ENCODE measurements at regions not wholly inside any gene's neighbourhood (a gene's known extent, or its start where the extent isn't known, plus 50 kb on each side); places are given as distances from the start of the nearest gene placed in this dataset.
"Not testable (repeated sequence)": the region's sequence is repeated elsewhere in the genome, so short reads cannot be mapped to it uniquely, and the experiment has no call there.

GRCh38 chr2:82994151-82994550 is 1464.9 kb downstream of the SUCLG1 start (continued):
- TF ChIP-seq INSM2 (tag by site-specific recombination; IDR thresholded peaks at IDR 0.05) = no peak
- no peak for TF ChIP-seq ZFP3 (tag by site-specific recombination; IDR thresholded peaks at IDR 0.05; ENCODE audit: low read depth)
- TF ChIP-seq KLF17 (tag by site-specific recombination; IDR thresholded peaks at IDR 0.05) = no peak
- no peak for TF ChIP-seq ZNF610 (tag by site-specific recombination; IDR thresholded peaks at IDR 0.05; ENCODE audit: borderline replicate concordance)
- TF ChIP-seq ZNF169 (tag by site-specific recombination; IDR thresholded peaks at IDR 0.05) = no peak
- no peak for TF ChIP-seq ZNF148 (tag by site-specific recombination; IDR thresholded peaks at IDR 0.05; ENCODE audit: borderline replicate concordance)
- TF ChIP-seq ZBTB21 (tag by site-specific recombination; IDR thresholded peaks at IDR 0.05) = no peak

- CTCF ChIA-PET = no interaction called here
Observed at GRCh38 chr2:82993609-82994008, 1465.5 kb downstream of the SUCLG1 start.

GRCh38 chr2:82992968-82993367 is 1466.1 kb downstream of the SUCLG1 start:
- Histone ChIP-seq H3K36me3 (ENCODE audit: control insufficient read depth in 2 of 2, insufficient read depth in 1 of 2, low read length in 2 of 2) (no peaks in the 10 kb centered on the region), H3K9me3 (ENCODE audit: control insufficient read depth, insufficient read depth, low read depth, low read length) (no peaks in the 10 kb centered on the region), H3K4me3 (ENCODE audit: low read depth, low read length) (no peak overlapping the region), H3K27ac (ENCODE audit: extremely low read depth, low read depth, low read length) (no peak overlapping the region), H3K4me1 (ENCODE audit: control insufficient read depth, insufficient read depth, low read length) (no peaks in the 10 kb centered on the region)
- ChIA-PET POLR2A (no interaction called here), CTCF (no interaction called here)
- TF ChIP-seq PATZ1 (tag by site-specific recombination; IDR thresholded peaks at IDR 0.05) (no peak), ZNF571 (tag by site-specific recombination; IDR thresholded peaks at IDR 0.05) (no peak), ZNF248 (tag by site-specific recombination; IDR thresholded peaks at IDR 0.05) (no peak), ZNF777 (tag by site-specific recombination; IDR thresholded peaks at IDR 0.05; ENCODE audit: borderline replicate concordance) (no peak), ZNF37A (tag by site-specific recombination; IDR thresholded peaks at IDR 0.05) (no peak), FEZF1 (tag by site-specific recombination; IDR thresholded peaks at IDR 0.05) (no peak), ZFP37 (tag by site-specific recombination; IDR thresholded peaks at IDR 0.05) (no peak), ZNF585B (tag by site-specific recombination; IDR thresholded peaks at IDR 0.05) (no peak)

More at GRCh38 chr2:82993609-82994008, 1465.5 kb downstream of the SUCLG1 start:
- no peak overlapping the region for H3K27ac ChIP-seq (ENCODE audit: extremely low read depth, low read depth, low read length)
- H3K9me3 ChIP-seq (ENCODE audit: control insufficient read depth, insufficient read depth, low read depth, low read length) = no peaks in the 10 kb centered on the region
- H3K4me3 ChIP-seq (ENCODE audit: low read depth, low read length) = no peak overlapping the region
- H3K4me1 ChIP-seq (ENCODE audit: control insufficient read depth, insufficient read depth, low read length) = no peaks in the 10 kb centered on the region
- POLR2A ChIA-PET = no interaction called here
- no peaks in the 10 kb centered on the region for H3K36me3 ChIP-seq (ENCODE audit: control insufficient read depth in 2 of 2, insufficient read depth in 1 of 2, low read length in 2 of 2)
- TF ChIP-seq ZNF747 (tag by site-specific recombination; IDR thresholded peaks at IDR 0.05) = no peak
- TF ChIP-seq ZNF433 (tag by site-specific recombination; IDR thresholded peaks at IDR 0.05; ENCODE audit: low read depth) = no peak
- TF ChIP-seq ZNF704 (tag by site-specific recombination; IDR thresholded peaks at IDR 0.05) = no peak
- TF ChIP-seq ZNF184 (tag by site-specific recombination; IDR thresholded peaks at IDR 0.05) = no peak
- TF ChIP-seq ZNF610 (tag by site-specific recombination; IDR thresholded peaks at IDR 0.05; ENCODE audit: borderline replicate concordance) = no peak
- TF ChIP-seq ZBTB49 (tag by site-specific recombination; IDR thresholded peaks at IDR 0.05; ENCODE audit: low read depth) = no peak

GRCh38 chr2:82987706-82988105 is 1471.4 kb downstream of the SUCLG1 start:
- H3K4me3 ChIP-seq (ENCODE audit: low read depth, low read length); H3K36me3 ChIP-seq (ENCODE audit: control insufficient read depth in 2 of 2, insufficient read depth in 1 of 2, low read length in 2 of 2); H3K27ac ChIP-seq (ENCODE audit: extremely low read depth, low read depth, low read length); H3K9me3 ChIP-seq (ENCODE audit: control insufficient read depth, insufficient read depth, low read depth, low read length); POLR2A ChIA-PET; H3K4me1 ChIP-seq (ENCODE audit: control insufficient read depth, insufficient read depth, low read length); CTCF ChIA-PET: not testable (repeated sequence)

All from HEK293 (cell line).